SK-N-SH treated with all-trans-retinoic acid at 6 μM for 48 hours (cell line): ENCODE measurements at regions not wholly inside any gene's neighbourhood (a gene's known extent, or its start where the extent isn't known, plus 50 kb on each side); places are given as distances from the start of the nearest gene placed in this dataset.

ENCODE experiments used
- ATAC-seq: fragments of 200-7000 bp; cut with Tn5 transposase; 3 replicates; pipeline ENCODE4 v1.9.1; 2020; ENCODE audit warnings: mild to moderate bottlenecking, moderate library complexity
- ARNTL ChIP-seq: fragments of 450-650 bp; formaldehyde crosslinking; IDR thresholded peaks from 2 replicates; pipeline ENCODE4 v1.5.0; 2020; ENCODE audit warnings: low read depth, mild to moderate bottlenecking, moderate library complexity, borderline replicate concordance
- BACH2 ChIP-seq: fragments of 250-450 bp; sonication (Bioruptor Pico); IDR thresholded peaks from 2 replicates; pipeline ENCODE4 v1.9.0; 2021; ENCODE audit warnings: mild to moderate bottlenecking, borderline replicate concordance
- CREB5 ChIP-seq: fragments of 250-450 bp; sonication (Bioruptor Pico); IDR thresholded peaks from 2 replicates; pipeline ENCODE4 v1.5.1; 2020; ENCODE audit warnings: low read depth, mild to moderate bottlenecking, moderate library complexity
- CSDC2 ChIP-seq: fragments of 250-450 bp; sonication (Bioruptor Pico); IDR thresholded peaks from 2 replicates; pipeline ENCODE4 v1.5.0; 2020; ENCODE audit warnings: mild to moderate bottlenecking, moderate library complexity
- ESRRG ChIP-seq: fragments of 250-450 bp; sonication (Bioruptor Pico); IDR thresholded peaks from 2 replicates; pipeline ENCODE4 v1.6.1; 2021; ENCODE audit warnings: mild to moderate bottlenecking
- GLIS3 ChIP-seq: fragments of 250-450 bp; sonication (Bioruptor Pico); IDR thresholded peaks from 2 replicates; pipeline ENCODE4 v1.5.0; 2020; ENCODE audit warnings: mild to moderate bottlenecking, moderate library complexity
- ISL1 ChIP-seq: fragments of 250-450 bp; sonication (Bioruptor Pico); IDR thresholded peaks from 2 replicates; pipeline ENCODE4 v2.1.2; 2022; ENCODE audit warnings: mild to moderate bottlenecking, moderate library complexity
- OSR1 ChIP-seq: fragments of 250-450 bp; sonication (Bioruptor Pico); IDR thresholded peaks from 2 replicates; pipeline ENCODE4 v1.8.0; 2022; ENCODE audit warnings: moderate library complexity, mild to moderate bottlenecking, inconsistent platforms
- POU6F1 ChIP-seq: fragments of 250-450 bp; sonication (Bioruptor Pico); IDR thresholded peaks from 2 replicates; pipeline ENCODE4 v1.8.0; 2021; ENCODE audit warnings: low read depth, mild to moderate bottlenecking, moderate library complexity, borderline replicate concordance
- PPARA ChIP-seq: fragments of 250-450 bp; sonication (Bioruptor Pico); IDR thresholded peaks from 2 replicates; pipeline ENCODE4 v1.5.0; 2020; ENCODE audit warnings: mild to moderate bottlenecking, borderline replicate concordance
- RARB ChIP-seq: fragments of 250-450 bp; sonication (Bioruptor Pico); IDR thresholded peaks from 2 replicates; pipeline ENCODE4 v1.8.0; 2021; ENCODE audit warnings: mild to moderate bottlenecking, moderate library complexity
- SNAI2 ChIP-seq: fragments of 250-450 bp; sonication (Bioruptor Pico); IDR thresholded peaks from 2 replicates; pipeline ENCODE4 v1.5.0; 2020; ENCODE audit warnings: mild to moderate bottlenecking, moderate library complexity
- TCF4 ChIP-seq: fragments of 250-450 bp; sonication (Bioruptor Pico); IDR thresholded peaks from 2 replicates; pipeline ENCODE4 v1.8.0; 2021; ENCODE audit warnings: mild to moderate bottlenecking, moderate library complexity, borderline replicate concordance
- TOX ChIP-seq: fragments of 250-450 bp; sonication (Bioruptor Pico); IDR thresholded peaks from 2 replicates; pipeline ENCODE4 v1.8.0; 2021; ENCODE audit warnings: mild to moderate bottlenecking, moderate library complexity, borderline replicate concordance
- TSHZ2 ChIP-seq: fragments of 250-450 bp; sonication (Bioruptor Pico); IDR thresholded peaks from 2 replicates; pipeline ENCODE4 v1.5.0; 2020; ENCODE audit warnings: mild to moderate bottlenecking, moderate library complexity
- ZC3H10 ChIP-seq: fragments of 250-450 bp; sonication (Bioruptor Pico); IDR thresholded peaks from 2 replicates; pipeline ENCODE4 v1.5.1; 2021; ENCODE audit warnings: mild to moderate bottlenecking, moderate library complexity
- ZFP30 ChIP-seq: fragments of 450-650 bp; formaldehyde crosslinking; IDR thresholded peaks from 2 replicates; pipeline ENCODE4 v1.5.0; 2022; ENCODE audit warnings: mild to moderate bottlenecking, moderate library complexity
- ZNF565 ChIP-seq: fragments of 450-650 bp; formaldehyde crosslinking; conservative IDR thresholded peaks from 2 replicates; pipeline ENCODE4 v1.5.0; 2020; ENCODE audit warnings: low read depth, mild to moderate bottlenecking, moderate library complexity
- ZNF70 ChIP-seq: fragments of 450-650 bp; formaldehyde crosslinking; IDR thresholded peaks from 2 replicates; pipeline ENCODE4 v1.5.0; 2020; ENCODE audit warnings: mild to moderate bottlenecking, moderate library complexity
- ZNF8 ChIP-seq: fragments of 450-650 bp; formaldehyde crosslinking; IDR thresholded peaks from 2 replicates; pipeline ENCODE4 v1.5.0; 2020; ENCODE audit warnings: mild to moderate bottlenecking, moderate library complexity
- TF ChIP-seq, protein P1 (sequence below): fragments of 250-450 bp; sonication (Bioruptor Pico); IDR thresholded peaks from 2 replicates; pipeline ENCODE4 v1.8.0; 2020; ENCODE audit warnings: mild to moderate bottlenecking, moderate library complexity, borderline replicate concordance
- TF ChIP-seq, protein P2 (sequence below): fragments of 250-450 bp; sonication (Bioruptor Pico); IDR thresholded peaks from 2 replicates; pipeline ENCODE4 v1.5.1; 2021; ENCODE audit warnings: mild to moderate bottlenecking, moderate library complexity

- ATAC-seq, result no peak
- no peak for TF ChIP-seq ESRRG (CRISPR knock-in tag)
- no peak for TF ChIP-seq ZNF8 (CRISPR knock-in tag)
- no peak for TF ChIP-seq TOX (CRISPR knock-in tag)
- TF ChIP-seq CSDC2 (CRISPR knock-in tag), result no peak
- TF ChIP-seq RARB, result no peak
- no peak for TF ChIP-seq ZFP30 (CRISPR knock-in tag)
- TF ChIP-seq ZNF565 (CRISPR knock-in tag), result no peak
Measured at GRCh38 chr5:32842813-32843530, 131.9 kb downstream of the NPR3 start.

GRCh38 chr5:32843531-32843895 lies 132.4 kb downstream of the NPR3 start:
- no peak for TF ChIP-seq ISL1
- no peak for ATAC-seq

DNA sequence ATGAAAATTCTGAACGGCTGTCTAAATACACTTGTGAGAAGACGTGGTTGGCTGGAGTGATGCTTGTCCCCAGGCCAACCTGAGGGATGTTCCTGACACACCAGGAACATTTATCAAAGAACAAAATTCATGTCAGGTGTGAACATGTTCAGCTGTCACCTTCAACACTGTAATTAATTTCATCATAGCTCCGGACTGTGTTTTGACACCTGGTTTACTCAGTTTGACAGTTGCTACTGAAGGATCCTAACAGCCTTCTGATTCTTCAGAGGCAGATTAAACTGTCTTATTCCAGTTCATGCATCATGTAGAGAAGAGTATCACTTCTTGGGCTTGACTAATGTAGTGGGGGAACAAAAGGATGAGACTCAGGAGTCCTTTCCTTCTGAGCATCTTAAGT lies 134.1 kb downstream of the NPR3 start:
- TF ChIP-seq ISL1 (no peak), SNAI2 (CRISPR knock-in tag) (no peak), TCF4 (no peak), TOX (CRISPR knock-in tag) (no peak), POU6F1 (CRISPR knock-in tag) (no peak), ZFP30 (CRISPR knock-in tag) (no peak), ZC3H10 (CRISPR knock-in tag) (no peak), ZNF8 (CRISPR knock-in tag) (no peak), BACH2 (CRISPR knock-in tag) (no peak), ZNF565 (CRISPR knock-in tag) (no peak), CSDC2 (CRISPR knock-in tag) (no peak), CREB5 (no peak), PPARA (CRISPR knock-in tag) (no peak), RARB (no peak), TSHZ2 (no peak), OSR1 (CRISPR knock-in tag) (no peak)
- TF ChIP-seq, protein P1, sequence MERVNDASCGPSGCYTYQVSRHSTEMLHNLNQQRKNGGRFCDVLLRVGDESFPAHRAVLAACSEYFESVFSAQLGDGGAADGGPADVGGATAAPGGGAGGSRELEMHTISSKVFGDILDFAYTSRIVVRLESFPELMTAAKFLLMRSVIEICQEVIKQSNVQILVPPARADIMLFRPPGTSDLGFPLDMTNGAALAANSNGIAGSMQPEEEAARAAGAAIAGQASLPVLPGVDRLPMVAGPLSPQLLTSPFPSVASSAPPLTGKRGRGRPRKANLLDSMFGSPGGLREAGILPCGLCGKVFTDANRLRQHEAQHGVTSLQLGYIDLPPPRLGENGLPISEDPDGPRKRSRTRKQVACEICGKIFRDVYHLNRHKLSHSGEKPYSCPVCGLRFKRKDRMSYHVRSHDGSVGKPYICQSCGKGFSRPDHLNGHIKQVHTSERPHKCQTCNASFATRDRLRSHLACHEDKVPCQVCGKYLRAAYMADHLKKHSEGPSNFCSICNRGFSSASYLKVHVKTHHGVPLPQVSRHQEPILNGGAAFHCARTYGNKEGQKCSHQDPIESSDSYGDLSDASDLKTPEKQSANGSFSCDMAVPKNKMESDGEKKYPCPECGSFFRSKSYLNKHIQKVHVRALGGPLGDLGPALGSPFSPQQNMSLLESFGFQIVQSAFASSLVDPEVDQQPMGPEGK (CRISPR knock-in tag), result no peak
- TF ChIP-seq, protein P2, sequence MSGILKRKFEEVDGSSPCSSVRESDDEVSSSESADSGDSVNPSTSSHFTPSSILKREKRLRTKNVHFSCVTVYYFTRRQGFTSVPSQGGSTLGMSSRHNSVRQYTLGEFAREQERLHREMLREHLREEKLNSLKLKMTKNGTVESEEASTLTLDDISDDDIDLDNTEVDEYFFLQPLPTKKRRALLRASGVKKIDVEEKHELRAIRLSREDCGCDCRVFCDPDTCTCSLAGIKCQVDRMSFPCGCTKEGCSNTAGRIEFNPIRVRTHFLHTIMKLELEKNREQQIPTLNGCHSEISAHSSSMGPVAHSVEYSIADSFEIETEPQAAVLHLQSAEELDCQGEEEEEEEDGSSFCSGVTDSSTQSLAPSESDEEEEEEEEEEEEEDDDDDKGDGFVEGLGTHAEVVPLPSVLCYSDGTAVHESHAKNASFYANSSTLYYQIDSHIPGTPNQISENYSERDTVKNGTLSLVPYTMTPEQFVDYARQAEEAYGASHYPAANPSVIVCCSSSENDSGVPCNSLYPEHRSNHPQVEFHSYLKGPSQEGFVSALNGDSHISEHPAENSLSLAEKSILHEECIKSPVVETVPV (CRISPR knock-in tag), result no peak
- no peak for ATAC-seq

DNA sequence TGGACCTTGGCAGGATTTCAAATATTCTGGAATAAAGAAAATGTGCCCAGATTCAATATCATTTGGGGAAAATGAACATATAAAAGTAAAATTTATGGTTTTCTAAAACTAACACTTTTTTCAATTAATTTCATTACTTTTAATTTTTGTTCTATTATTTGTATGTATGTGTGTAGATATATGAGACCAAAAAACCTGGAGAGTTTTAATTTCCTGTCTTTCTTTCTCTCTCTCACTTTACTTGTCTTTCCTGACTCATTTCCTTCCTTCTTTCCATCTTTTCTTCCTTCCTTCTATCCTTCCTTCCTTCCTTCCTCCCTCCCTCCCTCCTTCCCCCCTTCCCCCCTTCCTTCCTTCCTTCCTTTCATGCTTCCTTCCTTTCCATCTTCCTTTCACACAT lies 137.0 kb downstream of the NPR3 start:
- no peak for ATAC-seq

More for the DNA sequence above, 137.0 kb downstream of the NPR3 start:
- TF ChIP-seq ARNTL (no peak), ZNF70 (CRISPR knock-in tag) (no peak), GLIS3 (CRISPR knock-in tag) (no peak)
